ENCODE measurements at regions not wholly inside any gene's neighbourhood (a gene's known extent, or its start where the extent isn't known, plus 50 kb on each side); places are given as distances from the start of the nearest gene placed in this dataset.

DNA sequence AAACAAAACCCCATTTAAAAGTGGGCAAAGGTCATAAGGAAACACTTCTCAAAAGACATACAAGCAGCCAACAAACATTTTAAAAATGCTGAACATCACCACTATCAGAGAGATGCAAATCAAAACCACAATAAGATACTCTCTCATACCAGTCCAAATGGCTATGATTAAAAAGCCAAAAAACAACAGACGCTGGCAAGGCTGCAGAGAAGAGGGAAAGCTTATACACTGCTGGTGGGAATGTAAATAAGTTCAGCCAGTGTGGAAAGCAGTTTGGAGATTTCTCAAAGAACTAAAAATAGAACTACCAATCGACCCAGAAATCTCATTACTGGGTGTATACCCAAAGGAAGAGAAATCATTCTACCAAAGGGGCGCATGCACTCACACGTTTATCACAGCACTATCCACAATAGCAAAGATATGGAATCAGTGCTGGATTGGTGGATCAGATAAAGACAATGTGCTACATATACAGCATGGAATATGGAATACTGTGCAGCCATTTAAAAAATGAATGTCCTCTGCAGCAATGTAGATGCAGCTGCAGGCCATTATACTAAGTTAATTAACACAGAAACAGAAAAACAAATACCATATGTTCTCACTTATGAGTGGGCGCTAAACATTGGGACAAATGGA is 102.1 kb upstream of the DAAM1 start:
- Histone ChIP-seq H3K4me3 (no peak overlapping the region), H3K27me3 (no peaks in the 10 kb centered on the region), H3K36me3 (no peaks in the 10 kb centered on the region), H3K4me1 (no peaks in the 10 kb centered on the region), H3K27ac (no peak overlapping the region), H3K9me3 (no peaks in the 10 kb centered on the region)
- DNase-seq, result no peak
- WGBS, 2 donors, result 37 to 45% methylated on average over 5 of the region's 5 CpGs
- intact Hi-C loops (cut with DNase I), result no loop called here
- no peak for TF ChIP-seq POLR2A (IDR thresholded peaks at IDR 0.05)
- TF ChIP-seq, protein P1, sequence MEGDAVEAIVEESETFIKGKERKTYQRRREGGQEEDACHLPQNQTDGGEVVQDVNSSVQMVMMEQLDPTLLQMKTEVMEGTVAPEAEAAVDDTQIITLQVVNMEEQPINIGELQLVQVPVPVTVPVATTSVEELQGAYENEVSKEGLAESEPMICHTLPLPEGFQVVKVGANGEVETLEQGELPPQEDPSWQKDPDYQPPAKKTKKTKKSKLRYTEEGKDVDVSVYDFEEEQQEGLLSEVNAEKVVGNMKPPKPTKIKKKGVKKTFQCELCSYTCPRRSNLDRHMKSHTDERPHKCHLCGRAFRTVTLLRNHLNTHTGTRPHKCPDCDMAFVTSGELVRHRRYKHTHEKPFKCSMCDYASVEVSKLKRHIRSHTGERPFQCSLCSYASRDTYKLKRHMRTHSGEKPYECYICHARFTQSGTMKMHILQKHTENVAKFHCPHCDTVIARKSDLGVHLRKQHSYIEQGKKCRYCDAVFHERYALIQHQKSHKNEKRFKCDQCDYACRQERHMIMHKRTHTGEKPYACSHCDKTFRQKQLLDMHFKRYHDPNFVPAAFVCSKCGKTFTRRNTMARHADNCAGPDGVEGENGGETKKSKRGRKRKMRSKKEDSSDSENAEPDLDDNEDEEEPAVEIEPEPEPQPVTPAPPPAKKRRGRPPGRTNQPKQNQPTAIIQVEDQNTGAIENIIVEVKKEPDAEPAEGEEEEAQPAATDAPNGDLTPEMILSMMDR (IDR thresholded peaks at IDR 0.05), result no peak

DNA sequence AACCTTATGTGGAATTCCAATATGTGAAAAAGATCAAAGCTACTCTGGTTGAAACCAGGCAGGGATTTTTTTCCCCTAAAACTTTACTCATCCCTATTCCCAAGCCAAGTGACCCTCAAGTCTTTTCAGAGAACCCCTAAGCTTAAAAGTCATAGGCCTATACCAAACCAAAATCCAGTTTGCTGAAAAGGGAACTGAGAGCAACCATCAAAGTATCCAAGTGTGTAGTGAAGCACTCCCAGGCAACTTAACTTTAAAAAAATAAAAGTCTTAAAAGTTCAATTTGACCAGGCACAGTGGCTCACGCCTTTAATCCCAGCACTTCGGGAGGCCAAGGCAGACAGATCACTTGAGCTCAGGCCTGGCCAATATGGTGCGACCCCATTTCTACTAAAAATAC is 101.2 kb upstream of the DAAM1 start:
- no peak overlapping the region for H3K4me3 ChIP-seq
- 81 to 82% methylated on average over 3 of the region's 3 CpGs for WGBS, 2 donors
- no peak for TF ChIP-seq POLR2A (IDR thresholded peaks at IDR 0.05)
- TF ChIP-seq, protein P1 (IDR thresholded peaks at IDR 0.05), result no peak

DNA sequence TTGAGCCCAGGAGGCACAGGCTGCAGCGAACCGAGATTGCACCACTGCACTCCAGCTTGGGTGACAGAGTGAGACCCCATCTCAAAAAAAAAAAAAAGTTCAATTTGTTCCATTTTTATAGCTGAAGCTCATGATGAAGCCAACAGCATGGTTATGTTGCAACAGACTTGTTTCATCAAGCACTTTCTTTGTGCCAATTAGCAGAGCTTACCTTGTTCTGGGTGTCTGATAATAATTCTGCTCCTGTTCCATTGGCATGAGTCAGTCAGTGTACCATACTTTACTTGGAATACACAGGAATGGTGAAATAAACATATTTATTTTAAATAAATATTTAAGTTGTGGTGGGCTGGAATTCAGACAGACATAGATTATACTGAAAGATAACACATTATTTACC is 100.8 kb upstream of the DAAM1 start:
- Histone ChIP-seq H3K36me3 (no peaks in the 10 kb centered on the region), H3K4me3 (no peak overlapping the region), H3K4me1 (no peaks in the 10 kb centered on the region), H3K27ac (no peak overlapping the region), H3K27me3 (no peaks in the 10 kb centered on the region), H3K9me3 (no peaks in the 10 kb centered on the region)
- WGBS, 2 donors, result 95 to 100% methylated on average over 2 of the region's 2 CpGs
- TF ChIP-seq, protein P1 (IDR thresholded peaks at IDR 0.05), result no peak
- no peak for TF ChIP-seq POLR2A (IDR thresholded peaks at IDR 0.05)
- DNase-seq, result no peak
- intact Hi-C loops (cut with DNase I), result no loop called here

More for the DNA sequence above, 101.2 kb upstream of the DAAM1 start:
- DNase-seq, result no peak
- H3K4me1 ChIP-seq, result no peaks in the 10 kb centered on the region
- H3K27ac ChIP-seq, result no peak overlapping the region
- no peaks in the 10 kb centered on the region for H3K27me3 ChIP-seq
- H3K9me3 ChIP-seq, result no peaks in the 10 kb centered on the region
- intact Hi-C loops (cut with DNase I), result no loop called here
- no peaks in the 10 kb centered on the region for H3K36me3 ChIP-seq

DNA sequence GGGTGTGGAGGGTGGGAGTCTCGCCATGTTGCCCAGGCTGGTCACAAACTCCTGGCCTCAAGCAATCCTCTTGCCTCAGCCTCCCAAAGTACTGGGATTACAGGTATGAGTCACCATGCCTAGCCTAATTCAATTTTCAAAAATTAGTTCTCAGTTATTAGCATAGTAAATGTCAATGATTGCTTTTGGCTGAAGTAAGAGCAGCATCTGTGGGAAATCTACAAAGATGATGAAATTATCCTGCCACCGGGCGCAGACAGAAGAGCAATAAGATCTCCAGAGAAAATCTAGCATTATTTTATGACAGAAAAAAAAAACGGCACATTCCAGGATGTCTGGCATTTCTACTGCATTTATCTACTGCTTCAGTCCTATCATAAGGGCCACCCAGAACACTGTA is 97.9 kb upstream of the DAAM1 start:
- H3K27ac ChIP-seq, result no peak overlapping the region
- H3K4me3 ChIP-seq, result no peak overlapping the region
- TF ChIP-seq, protein P1 (IDR thresholded peaks at IDR 0.05), result no peak
- no peak for TF ChIP-seq POLR2A (IDR thresholded peaks at IDR 0.05)
- H3K27me3 ChIP-seq, result no peaks in the 10 kb centered on the region
- intact Hi-C loops (cut with DNase I), result no loop called here
- 55 to 64% methylated on average over 4 of the region's 4 CpGs for WGBS, 2 donors
- H3K36me3 ChIP-seq, result no peaks in the 10 kb centered on the region
- DNase-seq, result no peak
- H3K4me1 ChIP-seq, result no peaks in the 10 kb centered on the region
- H3K9me3 ChIP-seq, result no peaks in the 10 kb centered on the region

DNA sequence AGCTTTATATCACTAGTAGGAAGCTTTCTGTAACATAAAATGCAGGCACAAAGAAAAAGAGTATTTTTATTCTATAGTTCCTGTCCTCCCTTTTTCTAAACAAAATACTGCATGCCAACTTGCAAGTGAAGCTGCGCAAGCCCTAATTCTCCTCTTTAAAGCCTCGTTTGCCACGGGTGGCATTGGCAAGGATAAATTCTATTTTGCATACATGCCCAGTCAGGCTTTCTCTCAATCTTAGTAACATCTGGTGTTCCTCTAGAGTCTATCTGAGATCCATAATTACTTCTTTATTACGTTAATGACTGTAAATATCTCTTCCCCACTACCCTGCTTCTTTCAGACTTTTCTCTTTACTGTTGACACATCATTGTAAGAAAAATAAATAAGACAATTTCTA is 97.1 kb upstream of the DAAM1 start:
- Histone ChIP-seq H3K9me3 (no peaks in the 10 kb centered on the region), H3K4me3 (no peak overlapping the region), H3K36me3 (no peaks in the 10 kb centered on the region), H3K27ac (no peak overlapping the region), H3K27me3 (no peaks in the 10 kb centered on the region), H3K4me1 (peaks cover 0 to 6% (median 0%) of the 10 kb centered on the region in 3 donors)
- TF ChIP-seq POLR2A (IDR thresholded peaks at IDR 0.05), result no peak
- TF ChIP-seq, protein P1 (IDR thresholded peaks at IDR 0.05), result no peak
- no peak for DNase-seq
- 27 to 31% methylated on average over 4 of the region's 4 CpGs for WGBS, 2 donors
- intact Hi-C loops (cut with DNase I), result no loop called here
